ENCODE measurements at regions not wholly inside any gene's neighbourhood (a gene's known extent, or its start where the extent isn't known, plus 50 kb on each side); places are given as distances from the start of the nearest gene placed in this dataset.

- DNase-seq (ENCODE audit: low read depth in 2 of 2): no peak
Observed at GRCh38 chr1:30129421-30130055, 593.8 kb downstream of the MATN1 start.

- DNase-seq (ENCODE audit: low read depth in 2 of 2): no peak
Observed at GRCh38 chr1:30129001-30129408, 594.4 kb downstream of the MATN1 start.

GRCh38 chr1:30126848-30127247 lies 596.5 kb downstream of the MATN1 start:
- no peak for DNase-seq (ENCODE audit: low read depth in 2 of 2)

GRCh38 chr1:30125821-30126170 lies 597.6 kb downstream of the MATN1 start:
- no peak for DNase-seq (ENCODE audit: low read depth in 2 of 2)

- DNase-seq (ENCODE audit: low read depth in 2 of 2): no peak
Observed at GRCh38 chr1:30125021-30125820, 598.2 kb downstream of the MATN1 start.

GRCh38 chr1:30123896-30124295 lies 599.5 kb downstream of the MATN1 start:
- no peak for DNase-seq (ENCODE audit: low read depth in 2 of 2)

- DNase-seq (ENCODE audit: low read depth in 2 of 2): no peak
Observed at GRCh38 chr1:30123036-30123435, 600.3 kb downstream of the MATN1 start.

GRCh38 chr1:30120245-30121000 lies 603.0 kb downstream of the MATN1 start:
- DNase-seq (ENCODE audit: low read depth in 2 of 2): no peak

GRCh38 chr1:30117685-30118084 lies 605.7 kb downstream of the MATN1 start:
- DNase-seq (ENCODE audit: low read depth in 2 of 2): no peak

- DNase-seq (ENCODE audit: low read depth in 2 of 2): no peak
Observed at GRCh38 chr1:30111431-30111830, 612.0 kb downstream of the MATN1 start.

GRCh38 chr1:30110846-30111245 lies 612.5 kb downstream of the MATN1 start:
- no peak for DNase-seq (ENCODE audit: low read depth in 2 of 2)

- DNase-seq (ENCODE audit: low read depth in 2 of 2): no peak
Observed at GRCh38 chr1:30109853-30110252, 613.5 kb downstream of the MATN1 start.

- DNase-seq (ENCODE audit: low read depth in 2 of 2): no peak
Observed at GRCh38 chr1:30108186-30108585, 615.2 kb downstream of the MATN1 start.

- no peak for DNase-seq (ENCODE audit: low read depth in 2 of 2)
Observed at GRCh38 chr1:30106125-30106524, 617.3 kb downstream of the MATN1 start.

- DNase-seq (ENCODE audit: low read depth in 2 of 2): no peak
Observed at GRCh38 chr1:30104551-30104950, 618.8 kb downstream of the MATN1 start.

GRCh38 chr1:30103708-30104411 lies 619.5 kb downstream of the MATN1 start:
- DNase-seq (ENCODE audit: low read depth in 2 of 2): no peak

- DNase-seq (ENCODE audit: low read depth in 2 of 2): no peak
Observed at GRCh38 chr1:30102605-30103004, 620.8 kb downstream of the MATN1 start.

- no peak for DNase-seq (ENCODE audit: low read depth in 2 of 2)
Observed at GRCh38 chr1:30101487-30102227, 621.7 kb downstream of the MATN1 start.

- DNase-seq (ENCODE audit: low read depth in 2 of 2): no peak
Observed at GRCh38 chr1:30101016-30101415, 622.4 kb downstream of the MATN1 start.

GRCh38 chr1:30100524-30100862 lies 622.9 kb downstream of the MATN1 start:
- no peak for DNase-seq (ENCODE audit: low read depth in 2 of 2)
